ENCODE measurements at regions not wholly inside any gene's neighbourhood (a gene's known extent, or its start where the extent isn't known, plus 50 kb on each side); places are given as distances from the start of the nearest gene placed in this dataset.

DNA sequence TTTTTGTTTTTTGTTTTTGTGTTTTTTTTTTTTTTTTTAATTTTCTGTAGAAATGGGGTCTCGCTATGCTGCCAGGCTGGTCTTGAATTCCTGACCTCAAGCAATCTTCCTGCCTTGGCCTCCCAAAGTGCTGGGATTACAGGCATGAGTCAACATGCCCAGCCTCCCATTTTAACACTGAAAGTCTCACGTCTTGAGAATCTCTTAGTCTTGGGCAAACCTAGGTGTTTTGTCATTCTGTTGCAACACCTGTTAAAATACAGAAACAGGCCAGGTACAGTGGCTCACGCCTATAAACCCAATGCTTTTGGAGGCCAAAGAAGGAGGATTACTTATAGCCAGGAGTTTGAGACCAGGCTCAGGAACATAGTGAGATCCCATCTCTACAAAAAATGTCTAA lies 599.0 kb downstream of the TLR4 start:
- TF ChIP-seq ZNF561 (tag by site-specific recombination; IDR thresholded peaks at IDR 0.05; ENCODE audit: borderline replicate concordance): no peak
- TF ChIP-seq, protein P1, sequence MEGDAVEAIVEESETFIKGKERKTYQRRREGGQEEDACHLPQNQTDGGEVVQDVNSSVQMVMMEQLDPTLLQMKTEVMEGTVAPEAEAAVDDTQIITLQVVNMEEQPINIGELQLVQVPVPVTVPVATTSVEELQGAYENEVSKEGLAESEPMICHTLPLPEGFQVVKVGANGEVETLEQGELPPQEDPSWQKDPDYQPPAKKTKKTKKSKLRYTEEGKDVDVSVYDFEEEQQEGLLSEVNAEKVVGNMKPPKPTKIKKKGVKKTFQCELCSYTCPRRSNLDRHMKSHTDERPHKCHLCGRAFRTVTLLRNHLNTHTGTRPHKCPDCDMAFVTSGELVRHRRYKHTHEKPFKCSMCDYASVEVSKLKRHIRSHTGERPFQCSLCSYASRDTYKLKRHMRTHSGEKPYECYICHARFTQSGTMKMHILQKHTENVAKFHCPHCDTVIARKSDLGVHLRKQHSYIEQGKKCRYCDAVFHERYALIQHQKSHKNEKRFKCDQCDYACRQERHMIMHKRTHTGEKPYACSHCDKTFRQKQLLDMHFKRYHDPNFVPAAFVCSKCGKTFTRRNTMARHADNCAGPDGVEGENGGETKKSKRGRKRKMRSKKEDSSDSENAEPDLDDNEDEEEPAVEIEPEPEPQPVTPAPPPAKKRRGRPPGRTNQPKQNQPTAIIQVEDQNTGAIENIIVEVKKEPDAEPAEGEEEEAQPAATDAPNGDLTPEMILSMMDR (tag by site-specific recombination; IDR thresholded peaks at IDR 0.05): no peak
- TF ChIP-seq ZNF174 (tag by site-specific recombination; IDR thresholded peaks at IDR 0.05): no peak
- no peak for TF ChIP-seq YY1 (tag by site-specific recombination; IDR thresholded peaks at IDR 0.05)
- TF ChIP-seq, protein P2, sequence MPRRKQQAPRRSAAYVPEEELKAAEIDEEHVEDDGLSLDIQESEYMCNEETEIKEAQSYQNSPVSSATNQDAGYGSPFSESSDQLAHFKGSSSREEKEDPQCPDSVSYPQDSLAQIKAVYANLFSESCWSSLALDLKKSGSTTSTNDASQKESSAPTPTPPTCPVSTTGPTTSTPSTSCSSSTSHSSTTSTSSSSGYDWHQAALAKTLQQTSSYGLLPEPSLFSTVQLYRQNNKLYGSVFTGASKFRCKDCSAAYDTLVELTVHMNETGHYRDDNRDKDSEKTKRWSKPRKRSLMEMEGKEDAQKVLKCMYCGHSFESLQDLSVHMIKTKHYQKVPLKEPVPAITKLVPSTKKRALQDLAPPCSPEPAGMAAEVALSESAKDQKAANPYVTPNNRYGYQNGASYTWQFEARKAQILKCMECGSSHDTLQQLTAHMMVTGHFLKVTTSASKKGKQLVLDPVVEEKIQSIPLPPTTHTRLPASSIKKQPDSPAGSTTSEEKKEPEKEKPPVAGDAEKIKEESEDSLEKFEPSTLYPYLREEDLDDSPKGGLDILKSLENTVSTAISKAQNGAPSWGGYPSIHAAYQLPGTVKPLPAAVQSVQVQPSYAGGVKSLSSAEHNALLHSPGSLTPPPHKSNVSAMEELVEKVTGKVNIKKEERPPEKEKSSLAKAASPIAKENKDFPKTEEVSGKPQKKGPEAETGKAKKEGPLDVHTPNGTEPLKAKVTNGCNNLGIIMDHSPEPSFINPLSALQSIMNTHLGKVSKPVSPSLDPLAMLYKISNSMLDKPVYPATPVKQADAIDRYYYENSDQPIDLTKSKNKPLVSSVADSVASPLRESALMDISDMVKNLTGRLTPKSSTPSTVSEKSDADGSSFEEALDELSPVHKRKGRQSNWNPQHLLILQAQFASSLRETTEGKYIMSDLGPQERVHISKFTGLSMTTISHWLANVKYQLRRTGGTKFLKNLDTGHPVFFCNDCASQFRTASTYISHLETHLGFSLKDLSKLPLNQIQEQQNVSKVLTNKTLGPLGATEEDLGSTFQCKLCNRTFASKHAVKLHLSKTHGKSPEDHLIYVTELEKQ (tag by site-specific recombination; IDR thresholded peaks at IDR 0.05; ENCODE audit: borderline replicate concordance): no peak
- TF ChIP-seq ZNF302 (tag by site-specific recombination; IDR thresholded peaks at IDR 0.05; ENCODE audit: low read depth): no peak

Measured in HEK293 (cell line).